Endothelial cell of umbilical vein (primary cell): ENCODE measurements at regions not wholly inside any gene's neighbourhood (a gene's known extent, or its start where the extent isn't known, plus 50 kb on each side); places are given as distances from the start of the nearest gene placed in this dataset.

ENCODE experiments used
- BruUV-seq: library from RNA; stranded (reverse); fragments of 400-500 nt; replicated peaks from 2 replicates; lab custom pipeline; 2021; lab: Mats Ljungman, UMichigan
- CTCF ChIA-PET: fragments of 300-600, 350-600 bp; sonication (Branson Sonifier 250); formaldehyde crosslinking; loops from one replicate; lab custom pipeline; 2021; ENCODE audit warnings: antibody characterized with exemption, inconsistent platforms; lab: Charles Lee
- POLR2A ChIA-PET: fragments of 300-600, 350-600 bp; sonication (Branson Sonifier 250); formaldehyde crosslinking; loops from one replicate; lab custom pipeline; 2021; ENCODE audit warnings: antibody characterized with exemption, inconsistent platforms; lab: Charles Lee
- DNase-seq: peaks from one replicate; pipeline ENCODE4 v3.0.0-alpha.2; 2011; ENCODE audit warnings: low read depth, low spot score
- FAIRE-seq: peaks from 2 replicates; lab custom pipeline; 2011; peaks lifted over from hg19 to GRCh38; lab: Jason Lieb, UNC
- H2AFZ ChIP-seq: 2 replicates; pipeline ENCODE4 v1.6.0; 2012; ENCODE audit warnings: low read depth, low read length, control low read depth, inconsistent platforms
- H3K27ac ChIP-seq: 2 replicates; pipeline ENCODE4 v1.5.1; 2011; ENCODE audit warnings: low read depth, mild to moderate bottlenecking, control low read depth, low read length, moderate library complexity; ENCODE audit not compliant: insufficient read depth
- H3K27me3 ChIP-seq, 2 experiments: 2 replicates each; pipeline versions ENCODE4 v1.6.0 to v1.6.1; 2011; ENCODE audit warnings: low read length in 2 of 2, mixed read lengths in 1 of 2; ENCODE audit not compliant: control insufficient read depth in 2 of 2, insufficient read depth in 2 of 2
- H3K36me3 ChIP-seq, 2 experiments: 2 replicates in 1 of 2; 3 replicates in 1 of 2; pipeline ENCODE4 v1.5.1; 2011; ENCODE audit warnings: low read length in 2 of 2, mild to moderate bottlenecking in 1 of 2, moderate library complexity in 1 of 2; ENCODE audit not compliant: control insufficient read depth in 2 of 2, insufficient read depth in 2 of 2; ENCODE audit errors: extremely low read depth in 1 of 2
- H3K4me1 ChIP-seq: 3 replicates; pipeline ENCODE4 v1.5.1; 2011; ENCODE audit warnings: mild to moderate bottlenecking, low read length; ENCODE audit not compliant: control insufficient read depth, insufficient read depth; ENCODE audit errors: extremely low read depth
- H3K4me2 ChIP-seq: 2 replicates; pipeline ENCODE4 v1.6.1; 2011; ENCODE audit warnings: low read length, control low read depth, mixed read lengths; ENCODE audit not compliant: insufficient read depth
- H3K4me3 ChIP-seq, 3 experiments: fragments of 200-600 bp in 1 of 3; sonication (generic), shearing (Covaris generic) in 1 of 3; replicated peaks in 1 of 3; 2 replicates each; pipeline ENCODE4 v1.5.1; 2011 to 2016; ENCODE audit warnings: control low read depth in 3 of 3, low read length in 3 of 3, mild to moderate bottlenecking in 2 of 3, inconsistent platforms in 1 of 3, low read depth in 1 of 3, moderate library complexity in 1 of 3; ENCODE audit not compliant: insufficient read depth in 1 of 3
- H3K79me2 ChIP-seq: 2 replicates; pipeline ENCODE4 v1.6.0; 2012; ENCODE audit warnings: low read length, inconsistent platforms; ENCODE audit not compliant: control insufficient read depth, insufficient read depth
- H3K9ac ChIP-seq: replicated peaks from 2 replicates; pipeline ENCODE3; 2011; ENCODE audit warnings: low read length, control low read depth; ENCODE audit not compliant: insufficient read depth; ENCODE audit errors: extremely low read depth
- H3K9me1 ChIP-seq: replicated peaks from 3 replicates; pipeline ENCODE4 v1.6.0; 2011; ENCODE audit warnings: mild to moderate bottlenecking, low read length; ENCODE audit not compliant: control insufficient read depth, insufficient read depth; ENCODE audit errors: extremely low read depth
- H3K9me3 ChIP-seq: replicated peaks from 2 replicates; pipeline ENCODE4 v1.5.1; 2012; ENCODE audit warnings: low read length, inconsistent platforms; ENCODE audit not compliant: control insufficient read depth, insufficient read depth
- H4K20me1 ChIP-seq: replicated peaks from 2 replicates; pipeline ENCODE3; 2011; ENCODE audit warnings: mild to moderate bottlenecking, low read length; ENCODE audit not compliant: control insufficient read depth, insufficient read depth; ENCODE audit errors: extremely low read depth
- CTCF ChIP-seq, 2 donors: IDR thresholded peaks; 1 replicate in 1 of 2; 2 replicates in 1 of 2; pipeline ENCODE4 v1.5.1; 2011; ENCODE audit warnings: low read length in 2 of 2, mild to moderate bottlenecking in 2 of 2, moderate library complexity in 2 of 2, control low read depth in 1 of 2, inconsistent platforms in 1 of 2, low read depth in 1 of 2; ENCODE audit not compliant: insufficient read depth in 1 of 2; ENCODE audit errors: extremely low read depth in 1 of 2
- EZH2 ChIP-seq: IDR thresholded peaks from 2 replicates; pipeline ENCODE4 v1.6.1; 2012; ENCODE audit warnings: borderline replicate concordance, low read depth, mild to moderate bottlenecking, moderate library complexity, low read length, inconsistent platforms; ENCODE audit not compliant: severe bottlenecking
- FOS ChIP-seq: IDR thresholded peaks from 2 replicates; pipeline ENCODE4 v1.6.1; 2011; ENCODE audit warnings: mild to moderate bottlenecking, low read length, moderate library complexity, borderline replicate concordance; ENCODE audit not compliant: insufficient read depth
- GATA2 ChIP-seq: IDR thresholded peaks from 2 replicates; pipeline ENCODE4 v1.7.0; 2011; ENCODE audit warnings: low read depth, mild to moderate bottlenecking, moderate library complexity, mixed read lengths, low read length; ENCODE audit not compliant: insufficient read length, insufficient read depth
- JUN ChIP-seq: IDR thresholded peaks from 2 replicates; pipeline ENCODE4 v1.6.1; 2011; ENCODE audit warnings: borderline replicate concordance, low read depth; ENCODE audit not compliant: insufficient read length, insufficient read depth
- MAX ChIP-seq: IDR thresholded peaks from 2 replicates; pipeline ENCODE4 v1.6.1; 2011; ENCODE audit not compliant: insufficient read depth, insufficient read length
- MYC ChIP-seq: IDR thresholded peaks from one replicate; pipeline ENCODE4 v1.6.1; 2011; ENCODE audit warnings: mild to moderate bottlenecking, low read depth, low read length
- POLR2A ChIP-seq: IDR thresholded peaks from 2 replicates; pipeline ENCODE4 v1.6.1; 2012; ENCODE audit warnings: low read depth, mild to moderate bottlenecking, control low read depth, low read length
- POLR2AphosphoS5 ChIP-seq: IDR thresholded peaks from 2 replicates; pipeline ENCODE4 v1.6.1; 2012; ENCODE audit warnings: low read depth, mild to moderate bottlenecking, control low read depth, low read length, moderate library complexity; ENCODE audit not compliant: insufficient read depth
- dilution Hi-C: fragments of 300-500 bp; cut with MboI; formaldehyde crosslinking; loops from one replicate; pipeline ENCODE4 v1.15.0; 2019; ENCODE audit warnings: low sequenced_read_pairs; ENCODE audit not compliant: extremely low pct_ligation_motif_present
- intact Hi-C: fragments of 100-400 bp; cut with micrococcal nuclease; formaldehyde crosslinking; loops from one replicate; pipeline ENCODE4 v1.10.0; 2022

- no peaks in the 10 kb centered on the region for H3K79me2 ChIP-seq
- no peaks in the 10 kb centered on the region for H3K36me3 ChIP-seq
- H3K4me3 ChIP-seq, result no peak overlapping the region
- intact Hi-C loops, result no loop called here
- FAIRE-seq (no peak), DNase-seq (no peak)
- no peak overlapping the region for H2AFZ ChIP-seq
- TF ChIP-seq MAX, result no peak
- no peak for TF ChIP-seq FOS
- TF ChIP-seq GATA2, result no peak
- no peak for TF ChIP-seq EZH2
- TF ChIP-seq CTCF (IDR thresholded peaks at IDR 0.05; ENCODE audit: extremely low read depth in 1 of 2, insufficient read depth in 1 of 2, low read depth in 1 of 2, low read length in 2 of 2), result no peak
- no peak for TF ChIP-seq MYC
- no peak for TF ChIP-seq POLR2AphosphoS5
- no peak for TF ChIP-seq JUN
- TF ChIP-seq POLR2A, result no peak
- no peak overlapping the region for H3K27ac ChIP-seq
- POLR2A ChIA-PET, result no interaction called here
- no peak overlapping the region for H3K4me2 ChIP-seq
- no peaks in the 10 kb centered on the region for H3K27me3 ChIP-seq
- H3K4me1 ChIP-seq, result no peaks in the 10 kb centered on the region
- H3K9me1 ChIP-seq, result no peaks in the 10 kb centered on the region
- dilution Hi-C loops, result no loop called here
- no peaks in the 10 kb centered on the region for H3K9me3 ChIP-seq
- H3K9ac ChIP-seq, result no peak overlapping the region
- no TSS peak for BruUV-seq
- no peaks in the 10 kb centered on the region for H4K20me1 ChIP-seq
- CTCF ChIA-PET, result interaction anchor here (1.5 kb wide), 1 partner anchor 113 kb away, joined by 3 read pairs; no protein-coding TSS in a partner anchor
Observed at GRCh38 chr5:58066076-58066475, 393.8 kb downstream of the PLK2 start.
